ENCODE measurements at regions not wholly inside any gene's neighbourhood (a gene's known extent, or its start where the extent isn't known, plus 50 kb on each side); places are given as distances from the start of the nearest gene placed in this dataset.

- TF ChIP-seq TAF1 (IDR thresholded peaks at IDR 0.05; ENCODE audit: low read depth, low read length) (no peak), POLR2A (IDR thresholded peaks at IDR 0.05; ENCODE audit: low read depth, low read length) (no peak), POLR2AphosphoS5 (IDR thresholded peaks at IDR 0.05; ENCODE audit: low read depth, low read length) (no peak), POU2F2 (IDR thresholded peaks at IDR 0.05; ENCODE audit: low read depth, low read length) (no peak), PAX5 (IDR thresholded peaks at IDR 0.05; ENCODE audit: insufficient read depth, low read length, severe bottlenecking) (no peak)
These were observed 622.7 kb upstream of the GBE1 start for GRCh38 chr3:82384181-82384580.

All from GM12891 (cell line).